ENCODE measurements at regions not wholly inside any gene's neighbourhood (a gene's known extent, or its start where the extent isn't known, plus 50 kb on each side); places are given as distances from the start of the nearest gene placed in this dataset.

DNA sequence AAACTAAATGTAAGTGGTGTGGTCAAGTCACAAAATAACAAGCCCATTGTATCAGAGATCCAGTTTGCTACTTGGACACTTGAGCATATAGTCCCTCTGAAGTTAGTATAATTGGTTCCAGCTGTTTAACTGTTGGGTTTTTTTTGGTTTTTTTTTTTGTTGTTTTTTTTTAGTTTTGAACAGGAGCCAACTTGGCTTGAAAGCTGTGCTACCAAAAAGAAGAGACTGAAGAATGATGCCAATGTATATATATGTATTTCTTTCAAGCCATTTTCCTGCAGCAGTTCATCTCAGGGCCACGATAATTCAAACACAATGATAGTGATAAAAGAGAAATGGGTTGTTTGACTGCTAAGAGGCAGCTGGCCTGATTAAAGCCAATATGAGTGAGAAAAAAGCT is 138.3 kb downstream of the PCDH18 start:
- Mint-ChIP-seq H3K4me1 (peaks cover 14% of the 10 kb centered on the region), H3K27me3 (ENCODE audit: low read depth) (no peaks in the 10 kb centered on the region), H3K36me3 (ENCODE audit: low read depth) (no peaks in the 10 kb centered on the region), H3K4me3 (no peak overlapping the region), H3K9me3 (no peaks in the 10 kb centered on the region), H3K27ac (ENCODE audit: unreplicated experiment) (no peak overlapping the region)
- TF ChIP-seq, protein P1, sequence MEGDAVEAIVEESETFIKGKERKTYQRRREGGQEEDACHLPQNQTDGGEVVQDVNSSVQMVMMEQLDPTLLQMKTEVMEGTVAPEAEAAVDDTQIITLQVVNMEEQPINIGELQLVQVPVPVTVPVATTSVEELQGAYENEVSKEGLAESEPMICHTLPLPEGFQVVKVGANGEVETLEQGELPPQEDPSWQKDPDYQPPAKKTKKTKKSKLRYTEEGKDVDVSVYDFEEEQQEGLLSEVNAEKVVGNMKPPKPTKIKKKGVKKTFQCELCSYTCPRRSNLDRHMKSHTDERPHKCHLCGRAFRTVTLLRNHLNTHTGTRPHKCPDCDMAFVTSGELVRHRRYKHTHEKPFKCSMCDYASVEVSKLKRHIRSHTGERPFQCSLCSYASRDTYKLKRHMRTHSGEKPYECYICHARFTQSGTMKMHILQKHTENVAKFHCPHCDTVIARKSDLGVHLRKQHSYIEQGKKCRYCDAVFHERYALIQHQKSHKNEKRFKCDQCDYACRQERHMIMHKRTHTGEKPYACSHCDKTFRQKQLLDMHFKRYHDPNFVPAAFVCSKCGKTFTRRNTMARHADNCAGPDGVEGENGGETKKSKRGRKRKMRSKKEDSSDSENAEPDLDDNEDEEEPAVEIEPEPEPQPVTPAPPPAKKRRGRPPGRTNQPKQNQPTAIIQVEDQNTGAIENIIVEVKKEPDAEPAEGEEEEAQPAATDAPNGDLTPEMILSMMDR (conservative IDR thresholded peaks at IDR 0.05): no peak
- no peak for DNase-seq (ENCODE audit: low read depth, low spot score)

GRCh38 chr4:137393044-137393443 is 139.2 kb downstream of the PCDH18 start:
- TF ChIP-seq, protein P1 (conservative IDR thresholded peaks at IDR 0.05): no peak
- no peaks in the 10 kb centered on the region for H3K27me3 Mint-ChIP-seq (ENCODE audit: low read depth)
- no peak overlapping the region for H3K4me3 Mint-ChIP-seq
- H3K4me1 Mint-ChIP-seq: peaks cover 14% of the 10 kb centered on the region
- no peaks in the 10 kb centered on the region for H3K9me3 Mint-ChIP-seq
- H3K36me3 Mint-ChIP-seq (ENCODE audit: low read depth): no peaks in the 10 kb centered on the region
- DNase-seq (ENCODE audit: low read depth, low spot score): peak; percentile 9
- H3K27ac Mint-ChIP-seq (ENCODE audit: unreplicated experiment): no peak overlapping the region

DNA sequence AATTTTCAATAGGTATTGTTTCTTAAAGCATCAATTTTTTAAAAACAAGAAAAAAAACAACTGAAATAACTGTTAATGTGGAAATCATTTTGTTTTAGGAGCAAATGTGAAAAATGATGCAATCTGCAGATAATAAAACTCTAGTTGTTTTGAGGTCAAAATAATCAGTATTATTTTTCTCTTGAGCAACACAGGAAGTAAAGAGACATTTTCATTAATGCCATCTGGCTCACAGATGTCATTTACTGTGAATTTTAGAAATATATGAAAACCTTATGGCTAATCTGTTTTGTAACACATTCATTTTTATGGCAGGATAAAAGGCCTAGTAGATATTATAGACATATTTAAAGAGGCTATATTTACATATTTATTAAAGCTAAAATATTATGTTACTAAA is 141.6 kb downstream of the PCDH18 start:
- DNase-seq (ENCODE audit: low read depth, low spot score): no peak
- Mint-ChIP-seq H3K4me3 (no peak overlapping the region), H3K27ac (ENCODE audit: unreplicated experiment) (no peak overlapping the region), H3K4me1 (peaks cover 14% of the 10 kb centered on the region), H3K36me3 (ENCODE audit: low read depth) (no peaks in the 10 kb centered on the region), H3K27me3 (ENCODE audit: low read depth) (no peaks in the 10 kb centered on the region), H3K9me3 (no peaks in the 10 kb centered on the region)
- TF ChIP-seq, protein P1 (conservative IDR thresholded peaks at IDR 0.05): no peak

DNA sequence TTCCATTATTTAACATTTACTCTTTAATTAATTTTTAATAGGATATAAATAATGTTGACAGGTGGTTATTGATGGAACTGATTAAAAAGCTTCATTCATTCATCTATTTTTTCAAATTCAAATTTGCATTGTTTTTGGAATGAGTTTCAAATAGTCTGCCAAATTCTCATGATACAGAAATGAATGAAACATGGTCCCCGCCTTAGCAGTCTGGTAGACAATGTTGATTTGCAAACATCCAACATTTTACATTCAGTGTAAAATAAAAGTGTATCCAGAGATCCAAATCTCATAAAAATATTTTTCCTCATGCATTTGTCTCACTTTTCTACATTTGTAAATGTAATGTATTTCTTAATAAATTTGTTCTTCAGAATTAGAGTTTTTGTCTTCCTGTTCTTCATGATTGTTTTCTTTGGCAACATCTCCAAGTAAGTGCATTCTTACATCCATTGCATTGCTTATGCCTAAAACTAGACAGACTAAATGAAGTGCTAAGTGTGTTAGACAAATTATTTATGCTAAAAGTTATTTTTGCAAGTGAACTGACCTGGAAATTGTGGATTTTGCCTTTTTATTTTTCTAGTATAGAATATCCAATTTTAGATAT is 142.3 kb downstream of the PCDH18 start:
- Mint-ChIP-seq H3K36me3 (ENCODE audit: low read depth) (no peaks in the 10 kb centered on the region), H3K27me3 (ENCODE audit: low read depth) (no peaks in the 10 kb centered on the region), H3K4me1 (peaks cover 14% of the 10 kb centered on the region), H3K27ac (ENCODE audit: unreplicated experiment) (no peak overlapping the region), H3K4me3 (no peak overlapping the region), H3K9me3 (no peaks in the 10 kb centered on the region)
- TF ChIP-seq, protein P1 (conservative IDR thresholded peaks at IDR 0.05): no peak
- DNase-seq (ENCODE audit: low read depth, low spot score): no peak

DNA sequence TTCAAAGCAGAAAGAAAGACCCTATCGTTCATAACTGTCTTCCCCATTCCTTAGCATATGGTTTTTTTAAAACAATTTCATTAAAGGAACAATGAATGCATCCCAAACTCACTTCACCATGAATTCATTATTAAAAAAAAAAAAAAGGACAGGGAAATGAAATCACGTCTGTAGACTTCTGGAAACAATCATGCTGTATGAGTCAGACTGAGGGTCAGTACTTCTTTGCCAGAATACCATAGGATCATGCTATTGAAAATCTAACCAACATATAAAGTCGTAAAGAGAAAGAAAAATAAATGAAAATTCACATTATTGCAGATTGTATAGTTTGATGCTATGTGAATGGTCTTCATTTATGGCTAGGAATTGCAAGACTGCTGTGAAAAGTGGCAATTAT is 144.4 kb downstream of the PCDH18 start:
- DNase-seq (ENCODE audit: low read depth, low spot score): no peak
- TF ChIP-seq, protein P1 (conservative IDR thresholded peaks at IDR 0.05): no peak
- H3K4me1 Mint-ChIP-seq: peaks cover 10% of the 10 kb centered on the region
- H3K27me3 Mint-ChIP-seq (ENCODE audit: low read depth): no peaks in the 10 kb centered on the region
- H3K36me3 Mint-ChIP-seq (ENCODE audit: low read depth): no peaks in the 10 kb centered on the region
- H3K9me3 Mint-ChIP-seq: no peaks in the 10 kb centered on the region
- H3K27ac Mint-ChIP-seq (ENCODE audit: unreplicated experiment): no peak overlapping the region
- no peak overlapping the region for H3K4me3 Mint-ChIP-seq
